NB4 (cell line): ENCODE measurements at regions not wholly inside any gene's neighbourhood (a gene's known extent, or its start where the extent isn't known, plus 50 kb on each side); places are given as distances from the start of the nearest gene placed in this dataset.
"Not testable (repeated sequence)": the region's sequence is repeated elsewhere in the genome, so short reads cannot be mapped to it uniquely, and the experiment has no call there.

Experiments used
- DNase-seq: peaks from one replicate; pipeline ENCODE4 v3.0.0; 2010; ENCODE audit warnings: low read depth
- H3K4me3 ChIP-seq: one replicate; pipeline ENCODE4 v1.5.1; 2011; ENCODE audit warnings: mild to moderate bottlenecking, low read depth, low read length, moderate library complexity
- MYC ChIP-seq: IDR thresholded peaks from 2 replicates; pipeline ENCODE4 v1.6.1; 2011; ENCODE audit warnings: low read depth, low read length
- POLR2A ChIP-seq: IDR thresholded peaks from 2 replicates; pipeline ENCODE4 v1.6.1; 2011; ENCODE audit warnings: mild to moderate bottlenecking; ENCODE audit not compliant: insufficient read length; ENCODE audit errors: extremely low read depth
- TF ChIP-seq, protein P1 (sequence below): IDR thresholded peaks from 2 replicates; pipeline ENCODE4 v1.6.1; 2011; ENCODE audit warnings: low read depth, low read length
- TF ChIP-seq, protein P2 (sequence below): IDR thresholded peaks from one replicate; pipeline ENCODE4 v1.5.1; 2012; ENCODE audit warnings: low read depth, low read length

DNA sequence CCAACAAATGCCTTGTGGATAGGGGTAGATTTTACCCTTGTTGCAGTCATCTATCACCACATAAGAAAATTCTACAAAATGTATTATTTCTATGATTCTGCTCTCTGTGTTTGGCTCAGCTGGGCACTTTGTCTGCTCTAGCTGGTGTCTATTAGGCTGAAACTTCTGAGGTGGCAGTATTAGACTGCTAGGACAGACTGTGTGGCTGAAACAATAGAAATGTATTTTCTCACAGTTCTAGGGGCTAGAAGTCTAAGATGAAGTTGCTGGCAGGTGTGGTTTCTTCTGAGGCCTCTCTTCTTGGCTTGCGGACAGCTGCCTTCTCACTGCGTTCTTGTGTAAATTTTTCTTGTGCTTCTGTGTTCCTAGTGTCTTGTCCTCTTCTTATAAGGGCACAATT, 1139.6 kb upstream of the LRRTM3 start:
- H3K4me3 ChIP-seq: no peak overlapping the region
- no peak for DNase-seq
- TF ChIP-seq POLR2A (no peak), MYC (no peak)
- TF ChIP-seq, protein P1, sequence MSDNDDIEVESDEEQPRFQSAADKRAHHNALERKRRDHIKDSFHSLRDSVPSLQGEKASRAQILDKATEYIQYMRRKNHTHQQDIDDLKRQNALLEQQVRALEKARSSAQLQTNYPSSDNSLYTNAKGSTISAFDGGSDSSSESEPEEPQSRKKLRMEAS: no peak
- TF ChIP-seq, protein P2, sequence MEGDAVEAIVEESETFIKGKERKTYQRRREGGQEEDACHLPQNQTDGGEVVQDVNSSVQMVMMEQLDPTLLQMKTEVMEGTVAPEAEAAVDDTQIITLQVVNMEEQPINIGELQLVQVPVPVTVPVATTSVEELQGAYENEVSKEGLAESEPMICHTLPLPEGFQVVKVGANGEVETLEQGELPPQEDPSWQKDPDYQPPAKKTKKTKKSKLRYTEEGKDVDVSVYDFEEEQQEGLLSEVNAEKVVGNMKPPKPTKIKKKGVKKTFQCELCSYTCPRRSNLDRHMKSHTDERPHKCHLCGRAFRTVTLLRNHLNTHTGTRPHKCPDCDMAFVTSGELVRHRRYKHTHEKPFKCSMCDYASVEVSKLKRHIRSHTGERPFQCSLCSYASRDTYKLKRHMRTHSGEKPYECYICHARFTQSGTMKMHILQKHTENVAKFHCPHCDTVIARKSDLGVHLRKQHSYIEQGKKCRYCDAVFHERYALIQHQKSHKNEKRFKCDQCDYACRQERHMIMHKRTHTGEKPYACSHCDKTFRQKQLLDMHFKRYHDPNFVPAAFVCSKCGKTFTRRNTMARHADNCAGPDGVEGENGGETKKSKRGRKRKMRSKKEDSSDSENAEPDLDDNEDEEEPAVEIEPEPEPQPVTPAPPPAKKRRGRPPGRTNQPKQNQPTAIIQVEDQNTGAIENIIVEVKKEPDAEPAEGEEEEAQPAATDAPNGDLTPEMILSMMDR: no peak

DNA sequence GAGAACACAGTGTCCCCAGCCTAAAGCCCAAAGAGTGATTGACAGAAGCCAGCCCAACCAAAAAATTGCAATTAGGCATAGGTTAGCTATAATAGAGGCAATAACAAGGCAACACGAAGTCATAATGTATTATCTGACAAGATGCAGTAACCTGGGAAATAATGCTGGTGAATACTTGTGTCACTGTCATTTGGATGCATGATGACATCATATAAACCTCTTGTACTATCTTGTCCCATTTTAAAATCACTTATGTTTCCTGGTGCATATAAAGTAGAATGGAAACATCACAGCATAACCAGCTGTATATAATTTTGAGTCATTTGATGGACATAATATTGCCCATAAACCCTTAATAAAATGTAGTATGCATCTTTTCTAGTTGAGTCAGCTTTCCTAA, 1138.3 kb upstream of the LRRTM3 start:
- TF ChIP-seq, protein P2: no peak
- TF ChIP-seq MYC: no peak
- no peak for TF ChIP-seq POLR2A
- TF ChIP-seq, protein P1: no peak
- H3K4me3 ChIP-seq: no peak overlapping the region
- no peak for DNase-seq

DNA sequence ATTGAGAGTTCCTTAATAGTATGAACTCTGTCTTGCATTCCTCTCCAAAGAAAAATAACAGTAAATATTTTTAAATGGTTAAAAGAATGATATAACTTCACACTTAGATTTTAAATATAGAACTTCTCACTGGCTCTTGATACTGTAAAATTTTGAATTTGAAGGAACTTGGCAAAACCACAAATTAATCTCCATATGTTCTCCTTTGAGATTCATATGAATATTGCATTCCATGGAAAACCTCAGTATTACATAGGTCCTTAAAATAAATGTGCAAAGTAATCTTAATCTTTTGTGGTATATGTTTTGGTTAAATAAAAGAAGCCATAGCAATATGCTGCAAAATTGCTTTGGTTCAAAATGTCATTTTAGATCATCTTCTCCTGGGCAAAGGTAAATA, 1137.6 kb upstream of the LRRTM3 start:
- no peak overlapping the region for H3K4me3 ChIP-seq
- TF ChIP-seq, protein P2: no peak
- TF ChIP-seq, protein P1: no peak
- DNase-seq: no peak

DNA sequence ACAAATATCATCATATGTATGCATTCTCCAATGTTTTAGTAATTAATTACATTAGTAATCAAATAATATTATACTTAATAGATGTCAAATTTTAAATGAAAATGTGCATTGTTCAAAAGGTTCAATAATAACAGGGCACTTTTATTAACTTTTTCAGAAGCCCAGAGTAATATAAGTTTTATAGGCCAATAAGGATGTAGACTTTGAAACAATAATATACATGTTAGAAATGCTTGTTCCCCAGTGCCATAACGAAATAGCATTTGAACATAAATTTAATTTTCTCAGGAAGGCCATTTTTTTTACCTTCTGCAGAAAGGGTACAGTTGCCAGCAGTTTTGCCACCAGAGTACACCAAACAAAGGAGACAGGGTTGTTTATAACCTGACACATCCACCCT, 1133.9 kb upstream of the LRRTM3 start:
- no peak overlapping the region for H3K4me3 ChIP-seq
- DNase-seq: no peak
- TF ChIP-seq POLR2A (no peak), MYC (no peak)
- TF ChIP-seq, protein P1: no peak
- TF ChIP-seq, protein P2: no peak

DNA sequence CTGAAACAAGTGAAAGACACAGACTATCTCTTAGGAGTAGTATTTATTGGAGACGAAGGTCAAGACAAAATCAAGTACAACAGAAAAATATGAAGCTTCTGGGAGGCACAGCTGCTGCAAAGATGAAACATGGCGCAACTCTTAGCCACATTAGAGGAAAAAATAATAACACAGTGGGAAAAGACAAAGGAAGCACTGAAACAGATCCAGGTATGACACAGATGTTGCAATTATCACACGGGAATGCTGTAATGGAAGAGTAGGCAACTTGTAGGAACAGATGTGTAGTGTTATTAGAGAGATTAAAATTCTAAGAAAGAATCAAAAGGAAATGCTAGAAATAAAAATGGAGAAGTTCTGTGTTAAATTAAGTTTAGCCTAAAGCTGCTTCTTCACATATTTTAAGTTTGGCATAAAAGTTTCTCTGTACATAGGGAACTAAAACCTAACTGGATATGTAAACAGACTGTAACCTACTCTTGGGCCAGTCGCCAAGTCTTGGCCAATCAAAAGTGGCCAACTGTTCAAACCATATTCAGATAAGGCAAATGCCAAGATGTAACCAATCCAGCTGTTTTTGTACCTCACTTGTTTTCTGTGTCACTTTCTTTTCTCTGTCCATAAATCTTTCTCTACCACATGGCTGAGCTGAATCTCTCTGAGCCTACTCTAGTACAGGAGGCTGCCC, 1132.0 kb upstream of the LRRTM3 start:
- no peak for DNase-seq
- TF ChIP-seq POLR2A (no peak), MYC (no peak)
- TF ChIP-seq, protein P2: no peak
- TF ChIP-seq, protein P1: no peak
- no peak overlapping the region for H3K4me3 ChIP-seq

DNA sequence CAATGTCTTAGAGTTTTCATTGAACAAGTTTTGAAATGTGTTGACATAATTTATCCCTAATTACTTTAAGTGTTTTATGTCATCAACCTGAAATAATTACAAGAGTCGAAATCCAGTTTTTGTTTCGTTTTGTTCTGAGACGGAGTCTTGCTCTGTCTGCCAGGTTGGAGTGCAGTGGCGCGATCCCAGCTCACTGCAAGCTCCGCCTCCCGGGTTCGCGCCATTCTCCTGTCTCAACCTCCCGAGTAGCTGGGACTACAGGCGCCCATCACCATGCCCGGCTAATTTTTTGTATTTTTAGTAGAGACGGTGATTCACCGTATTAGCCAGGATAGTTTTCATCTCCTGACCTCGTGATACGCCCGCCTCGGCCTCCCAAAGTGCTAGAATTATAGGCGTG, 1131.0 kb upstream of the LRRTM3 start:
- not testable (repeated sequence) for DNase-seq, H3K4me3 ChIP-seq
